Tibial nerve (tissue), 4 donors: ENCODE measurements at regions not wholly inside any gene's neighbourhood (a gene's known extent, or its start where the extent isn't known, plus 50 kb on each side); places are given as distances from the start of the nearest gene placed in this dataset.

Experiments
- DNase-seq, 2 donors: peaks; one replicate each; pipeline ENCODE4 v3.0.0-alpha.2; 2019; ENCODE audit warnings: low spot score in 2 of 2
- H3K27ac ChIP-seq, 4 donors: fragments of 200-600 bp; sonication (generic) in 3 of 4; one replicate each; pipeline ENCODE4 v1.5.1; 2017 to 2019; ENCODE audit warnings: mild to moderate bottlenecking in 1 of 4
- H3K27me3 ChIP-seq, 2 donors: fragments of 200-600 bp; sonication (generic) in 1 of 2; one replicate each; pipeline versions ENCODE4 v1.5.1 to v1.6.0; 2017 to 2019
- H3K36me3 ChIP-seq, 3 donors: fragments of 200-600 bp; sonication (generic); one replicate each; pipeline ENCODE4 v1.5.1; 2018 to 2019
- H3K4me1 ChIP-seq, 4 donors: fragments of 200-600 bp; sonication (generic) in 3 of 4; one replicate each; pipeline ENCODE4 v1.5.1; 2017 to 2019
- H3K4me3 ChIP-seq, 4 donors: fragments of 200-600 bp; sonication (generic) in 3 of 4; one replicate each; pipeline ENCODE4 v1.5.1; 2017 to 2019; ENCODE audit warnings: mild to moderate bottlenecking in 1 of 4, moderate library complexity in 1 of 4
- H3K9me3 ChIP-seq, 4 donors: fragments of 200-600 bp; sonication (generic) in 3 of 4; one replicate each; pipeline ENCODE4 v1.5.1; 2017 to 2019
- EP300 ChIP-seq, 2 donors: sonication (generic); formaldehyde crosslinking; IDR thresholded peaks; one replicate each; pipeline ENCODE4 v1.6.1; 2017; ENCODE audit warnings: antibody characterized with exemption in 2 of 2, mild to moderate bottlenecking in 1 of 2
- POLR2A ChIP-seq, 2 donors: fragments of 450-650 bp; IDR thresholded peaks; one replicate each; pipeline ENCODE4 v1.6.1; 2017; ENCODE audit warnings: antibody characterized with exemption in 2 of 2, mild to moderate bottlenecking in 2 of 2, moderate library complexity in 2 of 2
- WGBS, 2 donors: methylation state at CpG; one replicate each; pipeline ENCODE4 v1.1.5; 2018; 5-methylcytosine and 5-hydroxymethylcytosine counted together
- TF ChIP-seq, protein P1 (sequence below), 5 experiments: fragments of 200-600 bp in 3 of 5; fragments of 450-650 bp in 2 of 5; sonication (generic) in 3 of 5; IDR thresholded peaks; one replicate each; pipeline ENCODE4 v1.5.1; 2016 to 2019; ENCODE audit warnings: antibody characterized with exemption in 5 of 5, mild to moderate bottlenecking in 3 of 5, moderate library complexity in 2 of 5

DNA sequence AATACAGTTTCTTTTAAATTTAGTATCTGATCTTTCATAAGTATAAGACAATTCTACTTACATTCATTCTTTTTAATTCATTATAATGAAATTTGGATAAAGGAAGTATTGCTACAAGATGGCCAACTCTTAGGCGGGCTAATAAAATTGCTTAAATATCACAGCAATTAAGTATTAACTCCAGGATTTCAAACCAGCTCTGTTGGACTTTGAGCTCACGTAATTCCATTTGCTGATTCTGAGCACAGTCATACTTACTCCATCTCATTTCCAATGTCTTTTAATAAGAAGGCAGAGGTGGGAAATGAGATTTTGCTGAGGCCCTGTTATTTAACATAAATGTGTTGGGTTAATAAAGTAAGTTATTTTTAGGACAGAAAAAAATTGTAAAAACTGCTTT is 748.1 kb downstream of the KCNA4 start:
- H3K27ac ChIP-seq: no peak overlapping the region
- TF ChIP-seq, protein P1, sequence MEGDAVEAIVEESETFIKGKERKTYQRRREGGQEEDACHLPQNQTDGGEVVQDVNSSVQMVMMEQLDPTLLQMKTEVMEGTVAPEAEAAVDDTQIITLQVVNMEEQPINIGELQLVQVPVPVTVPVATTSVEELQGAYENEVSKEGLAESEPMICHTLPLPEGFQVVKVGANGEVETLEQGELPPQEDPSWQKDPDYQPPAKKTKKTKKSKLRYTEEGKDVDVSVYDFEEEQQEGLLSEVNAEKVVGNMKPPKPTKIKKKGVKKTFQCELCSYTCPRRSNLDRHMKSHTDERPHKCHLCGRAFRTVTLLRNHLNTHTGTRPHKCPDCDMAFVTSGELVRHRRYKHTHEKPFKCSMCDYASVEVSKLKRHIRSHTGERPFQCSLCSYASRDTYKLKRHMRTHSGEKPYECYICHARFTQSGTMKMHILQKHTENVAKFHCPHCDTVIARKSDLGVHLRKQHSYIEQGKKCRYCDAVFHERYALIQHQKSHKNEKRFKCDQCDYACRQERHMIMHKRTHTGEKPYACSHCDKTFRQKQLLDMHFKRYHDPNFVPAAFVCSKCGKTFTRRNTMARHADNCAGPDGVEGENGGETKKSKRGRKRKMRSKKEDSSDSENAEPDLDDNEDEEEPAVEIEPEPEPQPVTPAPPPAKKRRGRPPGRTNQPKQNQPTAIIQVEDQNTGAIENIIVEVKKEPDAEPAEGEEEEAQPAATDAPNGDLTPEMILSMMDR (IDR thresholded peaks at IDR 0.05): no peak
- 84 to 86% methylated on average over 2 of the region's 2 CpGs for WGBS, 2 donors

GRCh38 chr11:29265792-29266191 is 751.0 kb downstream of the KCNA4 start:
- H3K36me3 ChIP-seq: no peaks in the 10 kb centered on the region
- H3K9me3 ChIP-seq: no peaks in the 10 kb centered on the region
- TF ChIP-seq POLR2A (IDR thresholded peaks at IDR 0.05): no peak
- no peak for TF ChIP-seq EP300 (IDR thresholded peaks at IDR 0.05)
- TF ChIP-seq, protein P1 (IDR thresholded peaks at IDR 0.05): no peak
- H3K27ac ChIP-seq: no peak overlapping the region
- 58 to 60% methylated on average over 3 of the region's 3 CpGs for WGBS, 2 donors
- no peak for DNase-seq
- no peaks in the 10 kb centered on the region for H3K4me1 ChIP-seq
- no peaks in the 10 kb centered on the region for H3K27me3 ChIP-seq
- H3K4me3 ChIP-seq: no peak overlapping the region

More for the DNA sequence above, 748.1 kb downstream of the KCNA4 start:
- Histone ChIP-seq H3K4me1 (no peaks in the 10 kb centered on the region), H3K9me3 (no peaks in the 10 kb centered on the region), H3K27me3 (no peaks in the 10 kb centered on the region), H3K4me3 (no peak overlapping the region), H3K36me3 (no peaks in the 10 kb centered on the region)
- no peak for DNase-seq

- no peak overlapping the region for H3K4me3 ChIP-seq
- TF ChIP-seq POLR2A (IDR thresholded peaks at IDR 0.05) (no peak), EP300 (IDR thresholded peaks at IDR 0.05) (no peak)
- TF ChIP-seq, protein P1 (IDR thresholded peaks at IDR 0.05): no peak
- no peak overlapping the region for H3K27ac ChIP-seq
- no peak for DNase-seq
- H3K4me1 ChIP-seq: no peaks in the 10 kb centered on the region
- H3K9me3 ChIP-seq: no peaks in the 10 kb centered on the region
- H3K27me3 ChIP-seq: no peaks in the 10 kb centered on the region
- no peaks in the 10 kb centered on the region for H3K36me3 ChIP-seq
These were observed 751.4 kb downstream of the KCNA4 start for GRCh38 chr11:29265381-29265780.

DNA sequence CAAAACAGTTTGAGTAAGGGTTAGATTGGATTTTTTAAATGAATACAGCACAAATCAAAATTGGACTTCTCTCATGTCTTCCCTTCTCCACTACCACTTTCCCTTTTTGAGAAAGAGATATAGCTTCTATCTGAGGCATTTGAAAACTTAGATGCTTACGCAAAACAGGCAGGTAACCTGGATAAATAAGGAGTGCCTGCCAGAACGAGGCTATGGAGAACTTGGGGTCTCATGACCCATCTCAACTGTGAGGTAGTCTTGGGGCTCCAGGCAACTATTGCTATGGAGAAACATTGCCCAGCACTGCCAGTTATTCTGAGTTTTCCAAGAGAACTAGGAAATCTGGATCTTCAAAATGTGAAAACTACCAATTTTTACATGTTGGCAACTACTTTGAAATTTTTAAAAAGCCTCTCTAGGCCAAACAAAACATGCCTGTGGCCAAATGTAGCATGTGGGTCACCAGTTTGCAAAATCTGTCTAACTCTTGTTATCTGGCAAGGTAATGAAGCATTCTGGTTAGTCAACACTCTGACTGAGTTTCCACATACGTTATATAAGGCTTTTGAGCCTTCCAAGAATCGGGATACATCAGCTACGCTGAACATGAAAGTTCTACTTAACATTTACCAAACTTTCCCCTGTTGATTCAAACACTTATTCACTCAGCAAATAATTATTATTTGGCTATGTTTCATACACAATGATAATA is 752.7 kb downstream of the KCNA4 start:
- Histone ChIP-seq H3K36me3 (no peaks in the 10 kb centered on the region), H3K4me3 (no peak overlapping the region), H3K4me1 (no peaks in the 10 kb centered on the region), H3K27me3 (no peaks in the 10 kb centered on the region), H3K9me3 (no peaks in the 10 kb centered on the region), H3K27ac (no peak overlapping the region)
- TF ChIP-seq POLR2A (IDR thresholded peaks at IDR 0.05) (no peak), EP300 (IDR thresholded peaks at IDR 0.05) (no peak)
- TF ChIP-seq, protein P1 (IDR thresholded peaks at IDR 0.05): no peak
- DNase-seq: no peak
- WGBS, 2 donors: 85 to 87% methylated on average over 5 of the region's 5 CpGs

DNA sequence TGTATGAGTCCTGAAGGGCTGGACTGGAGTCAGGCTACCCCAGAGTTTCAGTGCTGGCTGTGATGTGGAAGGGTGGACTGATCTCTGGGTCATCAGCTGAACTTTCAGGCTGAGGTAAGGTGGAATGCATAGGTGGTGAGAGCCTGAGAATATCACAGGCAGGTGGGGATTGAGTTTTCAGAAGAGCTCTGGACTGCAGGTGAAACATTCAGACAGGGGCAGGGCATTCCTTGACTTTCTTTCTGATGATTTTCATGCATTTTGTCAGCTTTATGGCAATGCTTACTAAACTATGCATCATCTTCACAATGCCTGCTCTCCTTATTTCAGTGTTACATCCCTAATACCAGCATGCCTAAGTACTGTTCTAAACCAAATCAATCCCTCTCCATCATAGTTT is 755.0 kb downstream of the KCNA4 start:
- no peak overlapping the region for H3K27ac ChIP-seq
- H3K9me3 ChIP-seq: no peaks in the 10 kb centered on the region
- DNase-seq: no peak
- H3K4me3 ChIP-seq: no peak overlapping the region
- H3K27me3 ChIP-seq: no peaks in the 10 kb centered on the region
- no peaks in the 10 kb centered on the region for H3K36me3 ChIP-seq
- H3K4me1 ChIP-seq: no peaks in the 10 kb centered on the region
- TF ChIP-seq EP300 (IDR thresholded peaks at IDR 0.05) (no peak), POLR2A (IDR thresholded peaks at IDR 0.05) (no peak)
- TF ChIP-seq, protein P1 (IDR thresholded peaks at IDR 0.05): no peak
